ENCODE measurements at regions not wholly inside any gene's neighbourhood (a gene's known extent, or its start where the extent isn't known, plus 50 kb on each side); places are given as distances from the start of the nearest gene placed in this dataset.
A peak's percentile ranks its signal among the peaks of the same experiment; 100 is the strongest.
"Not testable (repeated sequence)": the region's sequence is repeated elsewhere in the genome, so short reads cannot be mapped to it uniquely, and the experiment has no call there.

DNA sequence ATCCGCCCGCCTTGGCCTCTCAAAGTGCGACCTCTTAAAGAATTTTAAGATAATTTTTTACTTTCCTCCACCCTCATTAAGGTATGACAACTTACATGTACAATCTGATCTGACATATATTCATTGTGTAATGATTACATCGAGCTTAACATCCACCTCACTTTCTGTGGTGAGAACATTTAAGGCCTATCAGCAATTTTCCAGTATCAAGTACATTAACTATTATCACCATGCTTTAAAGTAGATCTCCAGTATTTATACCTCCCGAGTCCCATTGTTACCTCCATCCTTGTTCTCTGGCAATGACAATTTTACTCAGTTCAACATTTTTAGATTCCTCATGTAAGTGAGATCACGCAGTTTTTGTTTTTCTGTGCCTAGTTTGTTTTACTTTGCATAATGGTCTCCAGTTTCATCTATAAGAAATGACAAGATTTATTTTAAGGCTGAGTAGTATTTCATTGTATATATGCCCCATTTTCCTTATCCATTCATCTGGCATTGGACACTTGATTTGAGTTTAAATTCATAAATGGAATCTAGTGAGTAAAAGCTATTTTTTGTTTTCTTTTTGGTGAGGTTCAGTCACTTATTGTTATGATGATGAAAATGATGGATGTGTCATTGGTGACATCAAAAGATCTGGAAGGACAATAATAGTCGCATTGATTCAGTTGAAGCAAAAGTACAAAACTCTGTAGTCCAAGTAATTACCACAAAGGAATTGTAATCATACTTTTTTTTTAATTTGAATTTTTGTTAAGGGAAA is 87.0 kb downstream of the OR2B2 start:
- no peaks in the 10 kb centered on the region for H3K36me3 ChIP-seq (ENCODE audit: insufficient read depth, low read length)
- no peaks in the 10 kb centered on the region for H3K79me2 ChIP-seq (ENCODE audit: insufficient read depth, low read length)
- H2AFZ ChIP-seq (ENCODE audit: low read length), result no peak overlapping the region
- peak overlapping the region; percentile 88 for H3K27ac ChIP-seq (ENCODE audit: low read depth, low read length)
- peak overlapping the region; percentile 88 for H3K4me2 ChIP-seq (ENCODE audit: insufficient read depth, low read length)
- peak; percentile 72 for DNase-seq (ENCODE audit: insufficient read length, low spot score, missing footprints)
- H3K4me3 ChIP-seq (ENCODE audit: insufficient read depth, low read length), result peak overlapping the region; percentile 80
- H3K9me3 ChIP-seq (ENCODE audit: low read depth, low read length), result no peaks in the 10 kb centered on the region
- H3K4me1 ChIP-seq (ENCODE audit: insufficient read depth, low read length), result peaks cover 15% of the 10 kb centered on the region
- no peaks in the 10 kb centered on the region for H4K20me1 ChIP-seq (ENCODE audit: insufficient read depth, low read length)
- TF ChIP-seq, protein P1, sequence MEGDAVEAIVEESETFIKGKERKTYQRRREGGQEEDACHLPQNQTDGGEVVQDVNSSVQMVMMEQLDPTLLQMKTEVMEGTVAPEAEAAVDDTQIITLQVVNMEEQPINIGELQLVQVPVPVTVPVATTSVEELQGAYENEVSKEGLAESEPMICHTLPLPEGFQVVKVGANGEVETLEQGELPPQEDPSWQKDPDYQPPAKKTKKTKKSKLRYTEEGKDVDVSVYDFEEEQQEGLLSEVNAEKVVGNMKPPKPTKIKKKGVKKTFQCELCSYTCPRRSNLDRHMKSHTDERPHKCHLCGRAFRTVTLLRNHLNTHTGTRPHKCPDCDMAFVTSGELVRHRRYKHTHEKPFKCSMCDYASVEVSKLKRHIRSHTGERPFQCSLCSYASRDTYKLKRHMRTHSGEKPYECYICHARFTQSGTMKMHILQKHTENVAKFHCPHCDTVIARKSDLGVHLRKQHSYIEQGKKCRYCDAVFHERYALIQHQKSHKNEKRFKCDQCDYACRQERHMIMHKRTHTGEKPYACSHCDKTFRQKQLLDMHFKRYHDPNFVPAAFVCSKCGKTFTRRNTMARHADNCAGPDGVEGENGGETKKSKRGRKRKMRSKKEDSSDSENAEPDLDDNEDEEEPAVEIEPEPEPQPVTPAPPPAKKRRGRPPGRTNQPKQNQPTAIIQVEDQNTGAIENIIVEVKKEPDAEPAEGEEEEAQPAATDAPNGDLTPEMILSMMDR (IDR thresholded peaks at IDR 0.05; ENCODE audit: extremely low read depth, low read depth, low read length), result no peak
- no peaks in the 10 kb centered on the region for H3K27me3 ChIP-seq (ENCODE audit: insufficient read depth, low read length)

GRCh38 chr6:27824211-27825024 is 87.8 kb downstream of the OR2B2 start:
- not testable (repeated sequence) for H3K27me3 ChIP-seq (ENCODE audit: insufficient read depth, low read length); H3K36me3 ChIP-seq (ENCODE audit: insufficient read depth, low read length); H3K79me2 ChIP-seq (ENCODE audit: insufficient read depth, low read length); H4K20me1 ChIP-seq (ENCODE audit: insufficient read depth, low read length); H3K9me3 ChIP-seq (ENCODE audit: low read depth, low read length)
- Histone ChIP-seq H3K27ac (ENCODE audit: low read depth, low read length) (peak overlapping the region; percentile 88), H3K4me2 (ENCODE audit: insufficient read depth, low read length) (peak overlapping the region; percentile 88), H2AFZ (ENCODE audit: low read length) (peak overlapping the region; percentile 48), H3K4me1 (ENCODE audit: insufficient read depth, low read length) (peaks cover 11% of the 10 kb centered on the region), H3K4me3 (ENCODE audit: insufficient read depth, low read length) (peak overlapping the region; percentile 80)
- peak; percentile 87 for DNase-seq (ENCODE audit: insufficient read length, low spot score, missing footprints)

DNA sequence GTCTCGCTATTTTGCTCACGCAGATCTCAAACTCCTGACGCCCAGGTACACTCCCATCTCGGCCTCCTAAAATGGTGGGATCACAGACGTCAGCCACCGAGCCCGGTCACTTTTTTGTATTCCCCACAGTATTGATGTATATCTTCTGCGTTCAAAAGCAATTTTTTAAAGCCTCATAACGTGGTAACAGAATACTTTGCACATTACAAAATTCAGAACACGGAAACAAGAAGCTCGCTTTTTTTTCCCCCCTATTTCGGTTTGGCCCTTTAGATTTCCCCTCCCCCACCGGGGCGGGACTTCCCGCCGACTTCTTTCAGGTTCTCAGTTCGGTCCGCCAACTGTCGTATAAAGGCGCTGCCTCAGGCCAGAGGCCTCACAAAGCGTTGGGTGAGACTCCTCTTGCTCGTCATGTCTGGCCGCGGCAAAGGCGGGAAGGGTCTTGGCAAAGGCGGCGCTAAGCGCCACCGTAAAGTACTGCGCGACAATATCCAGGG is 88.4 kb downstream of the OR2B2 start:
- H3K27me3 ChIP-seq (ENCODE audit: insufficient read depth, low read length); H3K9me3 ChIP-seq (ENCODE audit: low read depth, low read length); H4K20me1 ChIP-seq (ENCODE audit: insufficient read depth, low read length); DNase-seq (ENCODE audit: insufficient read length, low spot score, missing footprints); H3K36me3 ChIP-seq (ENCODE audit: insufficient read depth, low read length); H3K79me2 ChIP-seq (ENCODE audit: insufficient read depth, low read length): not testable (repeated sequence)
- H3K4me3 ChIP-seq (ENCODE audit: insufficient read depth, low read length), result peak overlapping the region; percentile 74
- peak overlapping the region; percentile 90 for H3K4me2 ChIP-seq (ENCODE audit: insufficient read depth, low read length)
- peaks cover 11% of the 10 kb centered on the region for H3K4me1 ChIP-seq (ENCODE audit: insufficient read depth, low read length)
- peak overlapping the region; percentile 91 for H2AFZ ChIP-seq (ENCODE audit: low read length)
- H3K27ac ChIP-seq (ENCODE audit: low read depth, low read length), result peak overlapping the region; percentile 85

DNA sequence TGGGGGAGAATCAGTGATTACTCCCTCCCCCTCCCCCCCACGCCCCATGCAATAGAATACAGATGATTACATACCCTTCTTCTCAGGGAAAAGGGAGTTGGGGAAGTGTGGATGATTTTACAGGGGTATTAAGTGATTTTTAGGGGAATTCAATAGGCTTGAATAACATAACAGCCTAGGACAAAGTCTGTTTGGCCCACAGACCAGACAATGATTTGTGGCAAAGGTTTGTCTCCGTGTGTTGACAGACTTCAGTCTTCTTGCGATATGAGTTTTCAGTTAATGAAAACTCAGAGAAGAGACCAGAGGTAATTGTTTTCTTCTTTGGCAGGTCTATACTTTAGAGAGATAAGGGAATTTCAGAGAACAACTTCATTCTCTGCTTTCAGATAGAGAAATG is 95.3 kb downstream of the OR2B2 start:
- H2AFZ ChIP-seq (ENCODE audit: low read length), result no peak overlapping the region
- TF ChIP-seq, protein P1 (IDR thresholded peaks at IDR 0.05; ENCODE audit: extremely low read depth, low read depth, low read length), result no peak
- H3K27me3 ChIP-seq (ENCODE audit: insufficient read depth, low read length), result no peaks in the 10 kb centered on the region
- H3K79me2 ChIP-seq (ENCODE audit: insufficient read depth, low read length), result no peaks in the 10 kb centered on the region
- H3K4me2 ChIP-seq (ENCODE audit: insufficient read depth, low read length), result no peak overlapping the region
- no peaks in the 10 kb centered on the region for H3K9me3 ChIP-seq (ENCODE audit: low read depth, low read length)
- H3K36me3 ChIP-seq (ENCODE audit: insufficient read depth, low read length), result no peaks in the 10 kb centered on the region
- H4K20me1 ChIP-seq (ENCODE audit: insufficient read depth, low read length), result no peaks in the 10 kb centered on the region
- peaks cover 15% of the 10 kb centered on the region for H3K4me1 ChIP-seq (ENCODE audit: insufficient read depth, low read length)
- no peak overlapping the region for H3K4me3 ChIP-seq (ENCODE audit: insufficient read depth, low read length)
- DNase-seq (ENCODE audit: insufficient read length, low spot score, missing footprints), result no peak
- H3K27ac ChIP-seq (ENCODE audit: low read depth, low read length), result no peak overlapping the region

Data from osteoblast (primary cell).